GM12891 (cell line): ENCODE measurements at regions not wholly inside any gene's neighbourhood (a gene's known extent, or its start where the extent isn't known, plus 50 kb on each side); places are given as distances from the start of the nearest gene placed in this dataset.

ENCODE experiments used
- POLR2A ChIP-seq: IDR thresholded peaks from 2 replicates; pipeline ENCODE4 v1.6.1; 2011; ENCODE audit warnings: low read depth, low read length, control low read depth
- POLR2AphosphoS5 ChIP-seq: IDR thresholded peaks from 2 replicates; pipeline ENCODE4 v1.6.1; 2011; ENCODE audit warnings: low read depth, low read length, control low read depth
- TAF1 ChIP-seq: IDR thresholded peaks from 2 replicates; pipeline ENCODE4 v1.6.1; 2011; ENCODE audit warnings: low read depth, low read length, control low read depth

GRCh38 chr2:193963472-193964119 lies 1693.4 kb upstream of the SLC39A10 start:
- TF ChIP-seq POLR2AphosphoS5 = no peak
- no peak for TF ChIP-seq POLR2A
- no peak for TF ChIP-seq TAF1
